ENCODE measurements at regions not wholly inside any gene's neighbourhood (a gene's known extent, or its start where the extent isn't known, plus 50 kb on each side); places are given as distances from the start of the nearest gene placed in this dataset.

- no peak overlapping the region for H4K8ac ChIP-seq (ENCODE audit: extremely low read depth, insufficient read depth, low read length)
- no peak for DNase-seq (ENCODE audit: low read depth in 1 of 2, low spot score in 2 of 2)
- no peaks in the 10 kb centered on the region; the same call in 1 of the 2 replicates for H3K23me2 ChIP-seq (ENCODE audit: low read depth, low read length)
- no peak overlapping the region for H3K4me2 ChIP-seq (ENCODE audit: insufficient read depth in 1 of 2, low read depth in 2 of 2, low read length in 2 of 2)
- H3K18ac ChIP-seq (ENCODE audit: extremely low read depth, low read length) = no peak overlapping the region
- H4K20me1 ChIP-seq (replicated peaks in 1 of 2; ENCODE audit: control insufficient read depth in 1 of 2, insufficient read depth in 2 of 2, low read length in 2 of 2) = no peaks in the 10 kb centered on the region
- H4K91ac ChIP-seq (replicated peaks; ENCODE audit: insufficient read length, low read length) = no peak overlapping the region
- H2AFZ ChIP-seq (ENCODE audit: low read length) = no peak overlapping the region
- H3K27me3 ChIP-seq (replicated peaks in 1 of 4; ENCODE audit: control insufficient read depth in 3 of 4, extremely low read depth in 1 of 4, insufficient read depth in 3 of 4, low read length in 3 of 4) = peaks cover 2 to 10% (median 7%) of the 10 kb centered on the region in 4 experiments; a peak in 5 of 7 replicates
- H3K4me3 ChIP-seq (ENCODE audit: extremely low read depth in 1 of 4, insufficient read depth in 2 of 4, low read depth in 3 of 4, low read length in 4 of 4) = no peak overlapping the region
- H3K4ac ChIP-seq (replicated peaks; ENCODE audit: insufficient read length, low read depth, low read length) = no peak overlapping the region
- no peak overlapping the region for H3K14ac ChIP-seq (ENCODE audit: insufficient read length)
- no peak for FAIRE-seq
- H3K79me1 ChIP-seq (ENCODE audit: low read depth, low read length) = no peaks in the 10 kb centered on the region
- no peaks in the 10 kb centered on the region; a peak in 1 of 7 replicates for H3K4me1 ChIP-seq (replicated peaks in 1 of 4; ENCODE audit: control insufficient read depth in 3 of 4, insufficient read depth in 4 of 4, low read length in 3 of 4)
- 93% methylated on average over 1 of the region's 1 CpG; no CpG with 5 or more reads in 1 of the 2 experiments for WGBS, 2 experiments (ENCODE audit: extremely low coverage in 1 of 2, insufficient coverage in 1 of 2, insufficient read length in 1 of 2, insufficient replicate concordance in 2 of 2, low coverage in 1 of 2, low lambda C conversion rate in 2 of 2, missing lambda C conversion rate in 1 of 2)
- H2BK15ac ChIP-seq (ENCODE audit: low read length) = no peak overlapping the region
- H2BK5ac ChIP-seq (ENCODE audit: low read depth, low read length) = no peak overlapping the region
- no peak overlapping the region for H2BK12ac ChIP-seq (ENCODE audit: low read depth, low read length)
- no peak overlapping the region for H2BK20ac ChIP-seq (ENCODE audit: low read length)
- H3K23ac ChIP-seq (ENCODE audit: insufficient read length) = no peak overlapping the region
- CTCF ChIA-PET (ENCODE audit: partially characterized antibody) = interaction anchor here (1.1 to 1.4 kb wide), 3 partner anchors 13 to 55 kb away, joined by 3 to 4 read pairs (median 3); no protein-coding TSS in a partner anchor
- no peaks in the 10 kb centered on the region for H3K36me3 ChIP-seq (ENCODE audit: control insufficient read depth in 2 of 4, insufficient read depth in 4 of 4, low read length in 3 of 4)
- no peaks in the 10 kb centered on the region for H3K9me3 ChIP-seq (ENCODE audit: insufficient read depth in 2 of 2, low read depth in 1 of 2, low read length in 1 of 2)
- H3K9ac ChIP-seq (replicated peaks in 1 of 4; ENCODE audit: extremely low read depth in 1 of 4, low read depth in 3 of 4, low read length in 3 of 4) = no peak overlapping the region
- no peak overlapping the region for H2AK5ac ChIP-seq (ENCODE audit: low read depth, low read length)
- H3K79me2 ChIP-seq (ENCODE audit: control insufficient read depth in 1 of 2, insufficient read depth in 2 of 2, low read length in 2 of 2) = no peaks in the 10 kb centered on the region
- POLR2A ChIA-PET (ENCODE audit: partially characterized antibody) = no interaction called here
- H3K27ac ChIP-seq (ENCODE audit: low read depth, low read length) = no peak overlapping the region
- H2BK120ac ChIP-seq (replicated peaks; ENCODE audit: low read depth, low read length) = no peak overlapping the region
- no peak overlapping the region for H3K56ac ChIP-seq (replicated peaks; ENCODE audit: insufficient read length, low read depth, low read length)
- no peak overlapping the region for H4K5ac ChIP-seq (ENCODE audit: insufficient read length, low read depth, low read length)
- TF ChIP-seq ATF2 (IDR thresholded peaks at IDR 0.05; ENCODE audit: low read length) = no peak
- TF ChIP-seq CHD2 (IDR thresholded peaks at IDR 0.05; ENCODE audit: low read length) = no peak
- TF ChIP-seq POU5F1 (IDR thresholded peaks at IDR 0.05; ENCODE audit: low read depth, low read length) = no peak
- TF ChIP-seq NANOG (IDR thresholded peaks at IDR 0.05; ENCODE audit: insufficient read depth, low read depth, low read length, poor library complexity, severe bottlenecking) = no peak
- TF ChIP-seq SUZ12 (IDR thresholded peaks at IDR 0.05; ENCODE audit: low read length) = no peak
- no peak for TF ChIP-seq HDAC2 (IDR thresholded peaks at IDR 0.05; ENCODE audit: borderline replicate concordance in 1 of 2, low read depth in 2 of 2, low read length in 2 of 2)
- no peak for TF ChIP-seq POLR2AphosphoS5 (IDR thresholded peaks at IDR 0.05; ENCODE audit: low read depth, low read length)
- TF ChIP-seq SP1 (IDR thresholded peaks at IDR 0.05; ENCODE audit: low read depth, low read length) = no peak
- no peak for TF ChIP-seq EP300 (IDR thresholded peaks at IDR 0.05; ENCODE audit: borderline replicate concordance in 1 of 2, low read depth in 2 of 2, low read length in 2 of 2)
- TF ChIP-seq FOSL1 (IDR thresholded peaks at IDR 0.05; ENCODE audit: insufficient read depth, low read depth, low read length) = no peak
- no peak for TF ChIP-seq NRF1 (IDR thresholded peaks at IDR 0.05; ENCODE audit: low read depth, low read length)
- TF ChIP-seq TAF1 (IDR thresholded peaks at IDR 0.05; ENCODE audit: low read depth, low read length) = no peak
- no peak for TF ChIP-seq MAX (IDR thresholded peaks at IDR 0.05)
Measured at GRCh38 chr13:53351021-53351420, 322.4 kb downstream of the OLFM4 start.
